Endothelial cell (in vitro differentiated cells): ENCODE measurements at regions not wholly inside any gene's neighbourhood (a gene's known extent, or its start where the extent isn't known, plus 50 kb on each side); places are given as distances from the start of the nearest gene placed in this dataset.

ENCODE experiments used
- DNase-seq: peaks from one replicate; pipeline ENCODE4 v3.0.0; 2021; ENCODE audit warnings: low spot score
- H3K27ac Mint-ChIP-seq: one replicate; pipeline ENCODE4 v1.8.0; 2021; ENCODE audit warnings: mixed read lengths, inconsistent platforms; ENCODE audit not compliant: unreplicated experiment
- H3K27me3 Mint-ChIP-seq: one replicate; pipeline ENCODE4 v1.8.0; 2021; ENCODE audit warnings: mild to moderate bottlenecking, moderate library complexity, mixed read lengths, inconsistent platforms; ENCODE audit not compliant: unreplicated experiment
- H3K36me3 Mint-ChIP-seq: one replicate; pipeline ENCODE4 v1.8.0; 2021; ENCODE audit warnings: mild to moderate bottlenecking, low read depth, mixed read lengths, inconsistent platforms; ENCODE audit not compliant: unreplicated experiment
- H3K4me1 Mint-ChIP-seq: one replicate; pipeline ENCODE4 v1.8.0; 2021; ENCODE audit warnings: mild to moderate bottlenecking, mixed read lengths, inconsistent platforms; ENCODE audit not compliant: unreplicated experiment
- H3K4me3 Mint-ChIP-seq: one replicate; pipeline ENCODE4 v1.8.0; 2021; ENCODE audit warnings: mild to moderate bottlenecking, mixed read lengths, inconsistent platforms; ENCODE audit not compliant: unreplicated experiment
- H3K9me3 Mint-ChIP-seq: one replicate; pipeline ENCODE4 v1.8.0; 2021; ENCODE audit warnings: mixed read lengths, inconsistent platforms; ENCODE audit not compliant: unreplicated experiment
- CTCF ChIP-seq: fragments of 200-600 bp; sonication (generic); IDR thresholded peaks from one replicate; pipeline ENCODE4 v1.5.0; 2021; ENCODE audit warnings: antibody characterized with exemption; ENCODE audit not compliant: unreplicated experiment

GRCh38 chr2:117646872-117647271 is 167.6 kb upstream of the DDX18 start:
- Mint-ChIP-seq H3K9me3 (peaks cover 5% of the 10 kb centered on the region), H3K27me3 (no peaks in the 10 kb centered on the region), H3K27ac (no peak overlapping the region), H3K4me1 (no peaks in the 10 kb centered on the region), H3K36me3 (no peaks in the 10 kb centered on the region), H3K4me3 (no peak overlapping the region)
- no peak for TF ChIP-seq CTCF
- no peak for DNase-seq

GRCh38 chr2:117656546-117656945 is 157.9 kb upstream of the DDX18 start:
- H3K27ac Mint-ChIP-seq: peak overlapping the region; percentile 48
- H3K4me1 Mint-ChIP-seq: peaks cover 22% of the 10 kb centered on the region
- no peak for TF ChIP-seq CTCF
- no peaks in the 10 kb centered on the region for H3K27me3 Mint-ChIP-seq
- no peaks in the 10 kb centered on the region for H3K9me3 Mint-ChIP-seq
- no peak for DNase-seq
- no peak overlapping the region for H3K4me3 Mint-ChIP-seq
- no peaks in the 10 kb centered on the region for H3K36me3 Mint-ChIP-seq

GRCh38 chr2:117661619-117662018 is 152.9 kb upstream of the DDX18 start:
- no peak overlapping the region for H3K27ac Mint-ChIP-seq
- no peaks in the 10 kb centered on the region for H3K36me3 Mint-ChIP-seq
- peaks cover 2% of the 10 kb centered on the region for H3K27me3 Mint-ChIP-seq

GRCh38 chr2:117674172-117674571 is 140.3 kb upstream of the DDX18 start:
- Mint-ChIP-seq H3K36me3 (no peaks in the 10 kb centered on the region), H3K4me1 (no peaks in the 10 kb centered on the region), H3K27me3 (no peaks in the 10 kb centered on the region), H3K27ac (no peak overlapping the region), H3K9me3 (no peaks in the 10 kb centered on the region), H3K4me3 (no peak overlapping the region)
- no peak for DNase-seq
- TF ChIP-seq CTCF: no peak

More at GRCh38 chr2:117661619-117662018, 152.9 kb upstream of the DDX18 start:
- no peak for DNase-seq
- TF ChIP-seq CTCF: no peak
- Mint-ChIP-seq H3K4me1 (peaks cover 16% of the 10 kb centered on the region), H3K9me3 (no peaks in the 10 kb centered on the region), H3K4me3 (no peak overlapping the region)

GRCh38 chr2:117679952-117680351 is 134.5 kb upstream of the DDX18 start:
- Mint-ChIP-seq H3K27me3 (peaks cover 4% of the 10 kb centered on the region), H3K4me3 (no peak overlapping the region), H3K27ac (no peak overlapping the region), H3K4me1 (no peaks in the 10 kb centered on the region), H3K9me3 (no peaks in the 10 kb centered on the region), H3K36me3 (no peaks in the 10 kb centered on the region)
- no peak for DNase-seq
- TF ChIP-seq CTCF: no peak
